Stimulated activated CD8-positive, alpha-beta memory T cell treated with anti-CD3 and anti-CD28 coated beads, Interleukin-2, amount 100 ng/mL, for 1 hour (primary cell): ENCODE measurements at regions not wholly inside any gene's neighbourhood (a gene's known extent, or its start where the extent isn't known, plus 50 kb on each side); places are given as distances from the start of the nearest gene placed in this dataset.

Source experiments
- DNase-seq, 2 donors: peaks; one replicate each; pipeline ENCODE4 v3.0.0-alpha.2; 2020; ENCODE audit warnings: low read depth in 2 of 2

DNA sequence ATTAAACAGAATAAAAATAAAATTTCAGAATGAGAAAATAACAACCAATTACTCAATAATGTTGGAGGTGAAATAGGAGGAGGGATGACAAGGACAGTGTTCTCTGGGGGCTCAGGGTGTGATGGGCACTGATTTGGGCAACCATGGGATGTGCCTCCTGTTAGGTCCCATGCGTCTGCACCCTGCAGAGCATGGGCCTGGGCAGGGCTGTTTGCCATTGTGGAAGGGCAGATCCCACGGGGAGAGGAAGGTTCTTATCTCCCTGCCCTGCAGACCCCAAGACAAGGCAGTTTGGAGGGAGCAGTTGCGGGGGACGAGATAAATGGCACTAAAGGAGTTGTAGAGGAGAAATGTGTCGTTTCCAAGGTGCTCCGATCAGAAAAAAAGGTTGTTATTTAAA lies 206.3 kb downstream of the THBS2 start:
- no peak for DNase-seq

DNA sequence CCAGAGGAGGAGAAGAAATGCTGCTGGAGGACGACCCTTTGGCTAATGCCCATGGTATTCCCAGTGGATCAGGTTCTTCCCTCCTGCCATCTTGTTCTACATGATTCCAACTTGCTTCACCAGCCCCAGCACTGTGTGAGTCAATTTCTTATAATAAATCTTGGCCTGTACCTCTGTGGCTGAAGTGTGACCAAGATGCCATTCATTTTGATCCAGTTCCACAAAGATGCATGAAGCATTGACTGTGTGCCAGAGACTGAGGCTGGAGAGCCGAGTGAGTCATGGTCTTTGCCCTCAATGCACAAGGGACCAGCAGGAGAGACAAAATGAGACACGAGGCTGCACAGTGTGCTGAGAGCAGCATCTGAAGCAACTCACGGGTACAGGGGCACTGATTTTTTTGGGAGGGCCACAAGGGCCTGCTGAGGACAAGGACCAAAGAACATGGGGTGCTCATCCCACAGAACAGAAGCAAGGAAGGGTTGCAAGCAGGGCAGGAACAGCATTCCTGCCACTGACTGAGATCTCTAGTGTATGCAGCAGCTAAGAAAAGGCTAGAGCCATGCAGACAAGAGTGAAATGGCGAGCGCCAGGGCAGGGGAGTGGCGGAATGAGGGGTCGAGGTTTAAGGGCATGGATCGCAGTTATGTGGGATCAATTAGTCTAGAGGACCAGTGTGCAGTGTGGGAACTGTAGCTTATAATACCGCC lies 207.0 kb downstream of the THBS2 start:
- DNase-seq, result no peak

DNA sequence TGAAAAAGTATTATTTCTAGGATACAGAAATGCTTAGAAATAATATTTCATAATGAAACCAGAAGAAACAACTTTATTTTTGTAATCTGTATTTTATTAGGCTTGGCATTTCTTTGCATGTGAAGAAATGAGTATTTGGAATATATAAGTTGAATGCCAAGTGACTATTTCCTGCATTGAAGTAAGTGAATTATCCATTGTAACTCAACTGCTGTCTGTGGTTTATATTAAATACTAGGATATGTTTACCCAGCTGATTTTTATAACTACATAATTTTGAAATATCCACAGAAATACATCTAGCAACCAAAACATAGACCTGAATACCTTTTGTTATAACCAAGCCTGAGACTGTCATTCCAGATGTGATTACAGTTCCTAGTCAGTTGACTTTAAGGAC lies 207.6 kb downstream of the THBS2 start:
- no peak for DNase-seq

DNA sequence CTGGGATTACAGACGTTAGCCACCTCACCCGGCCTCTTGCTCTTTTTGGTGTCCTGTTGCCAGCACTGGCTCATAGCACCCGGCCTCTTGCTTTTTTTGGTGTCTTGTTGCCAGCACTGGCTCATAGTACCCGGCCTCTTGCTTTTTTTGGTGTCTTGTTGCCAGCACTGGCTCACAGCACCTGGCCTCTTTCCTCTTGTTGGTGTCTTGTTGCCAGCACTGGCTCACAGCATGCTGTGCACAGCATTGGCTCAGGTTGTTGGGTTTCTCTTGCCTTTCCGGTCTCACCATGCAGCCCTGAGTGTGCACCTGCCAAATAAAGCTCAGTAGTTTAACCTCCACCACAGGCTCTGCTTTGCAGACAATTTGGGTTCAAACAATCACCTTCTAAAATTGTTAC lies 208.2 kb downstream of the THBS2 start:
- no peak for DNase-seq

DNA sequence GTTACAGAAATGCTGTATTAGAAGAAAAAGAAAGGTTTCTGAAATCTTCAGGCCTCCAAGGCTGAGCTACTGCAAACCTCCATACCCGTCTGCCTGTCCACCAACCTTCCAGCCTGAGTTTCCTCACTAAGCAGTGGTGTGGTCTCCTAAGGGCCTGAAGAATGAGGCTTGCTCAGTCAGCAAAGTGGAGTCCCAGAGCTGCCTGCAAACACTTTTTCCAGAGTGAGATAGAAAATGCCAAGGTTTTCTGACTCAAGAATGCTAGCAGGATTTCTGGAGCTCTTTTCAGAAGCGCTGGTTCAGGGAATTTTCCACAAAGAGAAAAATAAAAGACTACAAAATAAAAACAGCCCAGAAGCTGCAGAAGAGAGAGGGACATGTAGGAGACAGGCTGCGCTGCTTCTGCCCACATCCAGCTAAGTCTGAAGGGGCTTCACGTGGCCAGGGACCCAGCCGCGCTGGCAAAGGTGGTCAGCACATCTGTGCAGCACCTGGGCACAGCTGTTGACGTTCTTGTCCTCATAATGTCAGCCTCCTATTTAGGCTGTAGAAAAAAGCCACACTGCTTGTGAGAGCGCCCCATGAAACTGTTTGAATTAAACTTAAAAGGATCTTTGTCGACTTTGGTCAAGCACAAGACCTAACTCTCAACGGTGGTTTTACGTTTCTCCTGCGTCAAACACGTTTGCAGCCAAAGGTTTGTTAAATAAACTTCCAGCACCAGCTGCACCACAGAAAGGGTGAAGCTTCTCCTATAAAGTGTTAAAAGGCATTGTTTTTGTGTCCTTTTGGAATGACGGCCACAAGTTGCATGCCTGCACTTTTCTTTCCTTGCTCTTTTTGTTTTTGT lies 209.0 kb downstream of the THBS2 start:
- DNase-seq, result no peak

DNA sequence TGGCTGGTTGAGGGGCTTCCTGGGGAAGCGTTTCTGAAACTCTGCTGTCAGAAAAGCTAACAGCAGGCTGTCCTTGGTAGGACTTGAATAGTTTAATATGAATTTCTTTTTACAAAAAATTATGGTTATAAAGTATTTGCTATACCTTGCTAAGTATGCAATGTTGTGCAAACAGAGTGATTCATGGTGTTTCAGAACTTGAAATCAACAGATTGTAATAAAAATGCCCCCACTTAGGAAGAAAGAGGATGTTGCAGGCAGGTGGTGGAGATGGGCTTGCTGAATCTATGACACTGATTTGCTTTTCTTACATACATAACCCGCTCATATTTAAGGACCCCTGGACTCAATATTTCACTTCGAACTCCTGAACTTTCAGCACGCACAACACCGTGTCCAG lies 211.6 kb downstream of the THBS2 start:
- no peak for DNase-seq

DNA sequence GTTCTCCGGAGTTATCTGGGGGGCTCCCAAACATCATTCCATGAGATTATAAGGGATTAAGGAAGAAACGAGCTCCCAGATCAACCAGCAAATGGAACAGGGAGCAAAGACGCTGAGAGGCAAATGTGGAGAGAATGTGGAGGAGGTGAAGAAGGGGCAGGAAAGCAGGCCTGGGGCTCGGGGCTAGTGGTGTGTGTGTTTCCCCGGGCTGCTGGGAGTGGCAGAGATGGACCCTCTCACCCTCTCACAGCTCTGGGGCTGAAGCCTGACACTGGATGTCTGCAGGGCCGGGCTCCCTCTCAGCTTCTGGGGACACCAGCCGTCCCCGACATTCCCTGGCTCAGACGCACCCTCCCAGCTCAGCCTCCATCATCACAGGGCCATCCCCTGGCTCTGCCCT lies 212.6 kb downstream of the THBS2 start:
- no peak for DNase-seq

DNA sequence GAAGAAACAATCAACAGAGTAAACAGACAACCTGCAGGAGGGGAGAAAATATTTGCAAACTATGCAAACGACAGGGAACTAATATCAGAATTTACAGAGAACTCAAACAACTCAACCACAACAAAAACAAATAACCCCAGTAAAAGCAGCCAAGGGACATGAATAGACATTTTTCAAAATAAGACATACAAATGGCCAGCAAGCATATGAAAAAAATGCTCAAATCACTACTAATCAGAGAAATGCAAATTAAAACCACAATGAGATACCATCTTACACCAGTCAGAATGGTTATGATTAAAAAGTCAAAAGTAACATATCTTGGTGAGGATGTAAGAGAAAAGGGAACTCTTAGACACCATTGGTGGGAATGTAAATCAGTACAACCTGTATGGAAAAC lies 215.0 kb downstream of the THBS2 start:
- no peak for DNase-seq

DNA sequence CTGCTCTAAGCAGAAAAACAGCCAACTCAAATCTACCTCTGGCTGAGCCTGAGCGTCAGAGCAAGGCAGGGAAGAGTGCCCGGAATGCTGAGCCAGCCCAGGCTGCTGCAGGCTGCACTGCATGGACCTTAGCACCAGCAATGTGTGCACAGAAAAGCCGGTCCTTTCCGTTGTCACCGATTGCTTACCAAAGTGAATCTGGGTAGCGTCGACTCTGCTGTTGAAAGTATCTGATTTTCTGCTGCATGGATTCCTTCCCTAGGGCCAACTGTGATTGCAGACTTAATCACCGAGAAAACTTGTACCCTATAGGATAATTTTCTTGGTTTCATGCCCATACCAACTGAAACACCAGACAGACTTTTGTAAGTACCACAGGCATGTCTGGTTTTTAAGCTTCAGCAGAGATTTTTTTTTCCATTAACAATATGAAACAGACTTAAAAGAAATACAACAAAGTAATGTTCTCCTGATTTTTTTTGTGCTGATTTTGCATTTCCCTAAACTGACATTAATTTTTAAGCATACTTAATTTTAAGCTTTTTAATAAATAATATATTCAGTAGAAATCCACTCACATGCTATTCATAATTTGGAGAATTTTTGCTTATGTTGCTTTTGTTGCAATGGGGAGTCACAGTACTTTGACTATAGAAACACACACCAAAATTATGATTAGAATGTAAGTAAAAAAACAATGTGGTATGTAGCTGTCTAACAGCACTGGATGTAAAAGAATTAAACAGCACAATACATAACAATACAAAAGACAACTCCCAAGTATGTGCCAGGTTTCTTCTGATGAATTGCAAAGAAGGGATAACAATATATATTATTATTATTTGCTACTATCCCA lies 218.0 kb downstream of the THBS2 start:
- DNase-seq, result no peak

DNA sequence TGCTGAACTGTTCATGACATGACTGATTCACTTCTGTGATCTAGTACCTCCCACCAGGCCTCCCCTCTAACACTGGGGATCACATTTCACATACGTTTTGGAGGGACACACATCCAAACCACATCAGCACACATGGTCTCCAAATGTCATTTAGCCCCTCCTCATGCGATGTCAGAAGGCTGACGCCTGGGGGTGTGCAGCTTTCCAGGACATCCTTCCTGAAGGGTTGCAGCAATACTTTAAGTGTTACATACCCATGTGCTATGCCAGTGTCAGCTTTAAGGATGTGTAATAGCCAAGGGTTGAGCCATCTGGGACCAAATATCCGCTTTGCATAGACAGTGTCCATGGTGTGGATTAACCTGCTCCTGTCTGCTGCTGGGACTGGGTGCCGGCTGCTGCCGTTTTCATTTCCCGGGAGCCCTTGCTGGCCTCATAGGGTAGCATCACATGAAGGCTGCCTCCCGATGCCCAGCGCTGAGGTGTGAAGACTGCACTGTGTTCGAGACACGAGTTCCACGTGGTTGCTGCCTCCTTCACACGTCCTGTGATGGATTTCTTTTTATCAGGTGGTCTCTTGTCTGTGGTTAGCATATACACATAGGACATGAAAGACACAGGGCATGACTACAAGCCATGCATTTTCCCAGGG lies 219.0 kb downstream of the THBS2 start:
- no peak for DNase-seq

DNA sequence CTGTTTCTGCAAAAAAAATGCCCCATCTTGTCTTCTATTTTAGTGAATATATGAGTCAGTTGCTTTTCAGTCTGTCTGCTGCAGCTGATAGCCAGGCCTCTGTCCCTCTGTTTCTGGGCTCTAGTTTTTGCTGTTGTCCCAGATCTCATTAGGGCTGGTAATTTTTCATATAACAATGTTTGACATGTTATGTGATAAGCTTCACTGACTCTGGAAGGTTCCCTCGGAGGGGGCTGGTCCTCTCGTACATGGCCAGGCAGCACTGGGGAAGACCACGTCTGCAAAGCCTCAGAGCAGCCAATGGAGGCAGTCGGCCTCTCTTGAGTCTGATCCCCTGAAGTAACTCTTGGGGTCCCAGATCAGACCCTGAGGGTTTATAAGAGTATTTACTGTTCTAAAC lies 223.8 kb downstream of the THBS2 start:
- DNase-seq, result no peak

DNA sequence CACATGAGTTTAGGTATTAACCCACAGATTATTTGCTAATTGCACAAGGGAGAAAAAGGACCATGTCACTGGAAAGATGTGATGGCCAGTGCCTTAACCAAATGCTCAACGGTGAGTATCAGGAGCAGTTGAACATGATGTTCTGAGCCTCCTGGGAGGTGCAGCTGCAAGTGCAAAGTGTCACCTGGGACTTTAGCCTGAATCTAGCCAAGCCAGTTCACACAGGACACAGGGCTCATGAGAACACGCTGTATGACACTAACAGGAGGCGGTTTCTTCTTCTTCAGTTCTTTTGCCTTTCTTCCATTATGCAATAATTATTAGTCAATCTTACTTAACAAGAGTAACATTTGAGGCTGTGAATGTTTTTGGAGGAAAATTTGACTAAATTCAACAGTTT lies 225.3 kb downstream of the THBS2 start:
- DNase-seq, result no peak

DNA sequence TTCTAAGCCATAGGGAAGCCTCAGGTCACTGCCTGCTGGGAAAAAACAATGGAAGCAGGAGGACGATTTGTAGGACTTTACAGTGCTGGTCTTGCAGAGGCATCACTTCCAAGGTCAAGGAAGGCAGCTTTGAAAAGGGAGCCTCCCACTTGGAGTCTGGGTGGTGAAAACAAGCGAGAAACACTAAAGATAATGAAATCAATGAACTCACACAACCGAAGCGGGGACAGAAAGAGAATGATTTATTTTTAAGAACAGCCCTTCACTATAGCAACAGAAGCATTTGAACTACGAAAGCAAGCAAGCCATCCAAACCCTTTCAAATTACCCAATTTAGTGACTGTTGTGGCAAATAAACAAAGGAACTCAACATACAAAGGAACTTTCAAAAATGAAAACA lies 227.5 kb downstream of the THBS2 start:
- DNase-seq, result no peak

DNA sequence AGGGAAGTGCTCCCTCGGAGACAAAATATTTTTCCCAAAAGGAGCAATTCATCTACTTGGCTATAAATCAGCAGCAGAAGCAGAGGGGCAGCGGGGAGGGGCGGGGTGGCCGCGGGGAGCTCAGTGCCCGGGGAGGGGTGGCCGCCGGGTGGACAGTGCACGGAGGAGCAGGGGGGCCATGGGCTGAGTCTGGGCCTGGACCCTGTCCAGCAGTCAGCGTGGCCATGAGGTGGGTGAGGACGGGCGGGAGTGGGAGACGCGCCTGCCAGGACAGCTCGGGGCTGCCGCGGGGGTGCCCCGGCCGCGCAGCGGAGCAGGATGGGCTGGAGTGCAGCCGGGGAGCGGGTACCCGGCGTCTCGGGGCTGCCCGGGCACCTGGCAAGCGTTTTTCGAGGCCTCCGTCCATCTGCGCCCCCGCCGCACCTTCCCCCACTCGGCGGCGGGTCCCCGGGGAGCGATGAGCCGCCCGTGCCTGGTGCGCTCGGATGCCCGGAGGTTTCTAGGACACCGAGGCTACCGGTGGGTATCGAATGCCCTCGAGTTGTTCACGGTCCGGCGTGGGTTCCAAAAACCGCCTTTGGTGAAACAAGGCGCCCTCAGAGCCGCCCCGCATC lies 229.5 kb downstream of the THBS2 start:
- DNase-seq, result no peak

DNA sequence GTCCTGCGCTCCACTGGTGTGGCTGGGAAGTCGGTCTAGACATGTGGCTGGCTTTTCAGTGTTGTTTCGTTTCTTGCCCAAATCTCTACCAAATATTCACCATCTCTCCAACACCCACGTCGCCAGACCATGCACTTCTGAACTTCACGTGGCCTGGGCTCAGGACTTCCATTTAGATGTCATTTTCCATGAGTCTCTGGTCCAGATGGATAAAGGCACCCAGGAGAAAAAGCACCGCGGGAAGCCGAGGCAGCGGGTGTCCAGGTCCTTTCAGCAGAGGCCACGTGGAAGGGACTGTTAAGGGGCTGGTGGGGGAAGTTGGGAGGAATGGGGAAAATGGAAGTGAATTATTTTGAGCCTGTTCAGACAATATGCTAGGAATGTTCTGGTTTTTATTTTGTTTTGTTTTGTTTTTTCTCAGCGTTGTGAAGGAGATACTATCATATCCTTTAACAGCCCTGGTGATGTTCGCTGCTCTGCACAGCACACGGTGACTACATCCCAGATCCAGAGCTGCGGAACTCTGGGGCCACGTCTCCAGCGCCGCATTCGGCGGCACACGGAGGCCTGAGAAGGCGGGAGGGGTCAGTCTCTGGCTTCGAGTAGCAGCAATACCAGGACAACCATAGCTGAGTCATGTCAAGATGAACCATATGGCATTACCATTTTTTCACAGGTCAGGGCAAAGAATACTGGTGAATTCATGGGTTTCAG lies 230.3 kb downstream of the THBS2 start:
- no peak for DNase-seq

DNA sequence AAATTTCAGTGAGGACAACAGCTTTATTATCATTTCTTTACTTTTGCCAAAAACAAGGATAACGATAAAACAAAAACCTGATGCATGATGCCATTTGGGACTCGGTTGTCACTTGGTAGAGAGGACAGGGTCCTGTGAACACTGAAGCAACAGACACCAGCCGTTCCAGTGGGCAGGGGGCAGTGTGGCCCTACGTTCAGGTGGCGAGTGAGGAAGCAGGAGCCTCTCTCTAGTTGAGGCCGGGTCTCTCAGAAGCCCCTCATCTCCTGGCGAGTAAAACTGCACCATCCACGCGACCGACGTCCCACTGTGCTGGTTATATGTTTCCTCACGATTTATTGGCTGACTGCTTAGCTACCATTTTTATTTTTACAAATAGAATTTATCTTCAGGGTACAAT lies 231.6 kb downstream of the THBS2 start:
- no peak for DNase-seq

DNA sequence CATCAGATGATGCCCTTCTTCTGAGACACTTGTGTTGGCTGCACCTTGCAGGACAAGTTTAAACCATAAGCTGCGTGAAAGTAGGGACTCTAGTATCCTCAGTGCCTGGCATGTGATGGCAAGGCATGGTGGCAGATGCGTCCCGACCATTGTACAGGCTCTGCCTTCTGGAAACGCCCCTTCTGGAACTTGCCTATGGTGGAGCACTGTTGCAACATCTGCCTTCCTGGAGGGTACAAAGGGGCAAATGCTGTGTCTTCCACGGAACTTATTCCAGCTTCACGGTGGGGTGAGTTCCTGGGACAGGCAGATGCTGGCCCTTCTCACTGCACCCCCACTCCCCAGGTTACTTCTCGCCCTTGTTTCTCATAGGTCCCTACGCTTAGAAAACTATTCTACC lies 232.8 kb downstream of the THBS2 start:
- DNase-seq, result no peak

DNA sequence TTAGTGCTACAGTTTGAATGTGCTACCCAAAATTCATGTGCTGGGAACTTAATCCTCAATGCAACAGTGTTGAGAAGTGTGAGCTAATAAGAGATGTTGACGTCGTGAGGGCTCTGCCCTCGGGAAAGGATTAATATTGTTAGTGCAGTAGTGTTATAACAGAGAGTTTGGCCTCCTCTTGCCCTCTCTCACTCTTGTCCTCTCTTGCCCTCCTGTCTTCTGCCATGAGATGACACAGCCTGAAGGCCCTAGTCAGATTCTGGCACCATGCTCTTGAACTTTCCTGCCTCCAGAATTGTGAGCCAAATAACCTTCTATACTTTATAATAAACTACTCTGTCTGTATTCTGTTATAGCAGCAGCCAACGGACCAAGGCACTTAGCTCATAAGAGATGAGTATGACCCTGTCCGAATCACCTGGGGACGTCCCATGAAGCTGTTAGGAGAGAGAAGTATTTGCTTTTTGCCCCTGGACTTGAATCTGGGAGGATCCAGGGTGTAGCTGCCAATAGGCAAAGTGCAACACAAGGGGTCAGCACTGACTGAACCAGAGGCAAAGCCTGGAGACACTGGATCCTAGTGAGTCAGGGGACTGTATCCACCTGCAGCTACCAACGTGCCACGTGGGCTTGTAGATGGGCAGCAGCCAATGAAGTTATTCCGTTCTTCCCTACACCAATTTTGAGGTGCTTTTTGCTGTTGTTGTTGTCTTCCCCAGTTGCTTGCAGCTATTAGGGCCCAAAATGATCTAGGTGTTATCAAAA lies 233.7 kb downstream of the THBS2 start:
- no peak for DNase-seq

DNA sequence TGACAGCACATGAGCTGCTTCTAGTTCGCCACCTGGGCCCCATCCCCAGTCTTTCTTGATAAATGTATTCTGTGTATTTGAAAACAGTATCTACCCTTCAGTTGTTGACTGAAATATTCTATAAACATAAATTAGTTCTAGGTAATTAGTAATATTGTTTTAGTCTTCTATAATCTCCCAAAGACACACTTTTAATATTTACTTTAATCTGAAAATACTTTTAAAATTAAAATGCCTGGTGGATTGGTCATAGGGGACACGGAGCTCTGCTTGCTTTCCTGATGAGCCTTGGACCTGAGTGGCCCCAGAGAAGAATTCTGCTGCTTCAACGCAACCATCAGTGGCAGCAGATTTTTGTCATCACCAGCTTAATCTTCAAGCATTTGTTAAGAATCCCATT lies 234.5 kb downstream of the THBS2 start:
- no peak for DNase-seq

DNA sequence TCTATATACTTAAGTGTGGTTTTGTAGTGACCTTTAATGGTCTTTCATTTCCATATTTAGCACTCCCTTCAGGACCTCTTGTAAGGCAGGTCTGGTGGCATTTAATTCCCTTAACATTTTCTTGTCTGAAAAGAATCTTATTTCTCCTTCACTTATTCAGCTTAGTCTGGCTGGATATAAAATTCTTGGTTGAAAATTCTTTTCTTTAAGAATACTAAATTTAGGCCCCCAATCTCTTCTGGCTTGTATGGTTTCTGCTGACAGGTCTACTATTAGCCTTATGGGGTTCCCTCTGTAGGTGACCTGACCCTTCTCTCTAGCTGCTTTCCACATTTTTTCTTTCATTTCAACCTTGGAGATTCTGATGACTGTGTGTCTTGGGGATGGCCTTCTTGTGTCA lies 236.9 kb downstream of the THBS2 start:
- no peak for DNase-seq
